Panc1 (cell line): ENCODE measurements at regions not wholly inside any gene's neighbourhood (a gene's known extent, or its start where the extent isn't known, plus 50 kb on each side); places are given as distances from the start of the nearest gene placed in this dataset.

ENCODE experiments used
- ATAC-seq: fragments of 200-7000 bp; cut with Tn5 transposase; 2 replicates; pipeline ENCODE4 v1.9.1; 2020; ENCODE audit warnings: mild to moderate bottlenecking, moderate library complexity
- BruUV-seq: library from RNA; stranded (reverse); fragments of 400-500 nt; replicated peaks from 2 replicates; lab custom pipeline; 2021; lab: Mats Ljungman, UMichigan
- CTCF ChIA-PET: fragments of 300-600 bp; sonication (Branson Sonifier 250); formaldehyde crosslinking; loops from one replicate; lab custom pipeline; 2022; ENCODE audit warnings: antibody characterized with exemption; lab: Charles Lee
- POLR2A ChIA-PET: fragments of 300-600 bp; sonication (Branson Sonifier 250); formaldehyde crosslinking; loops from one replicate; lab custom pipeline; 2022; ENCODE audit warnings: antibody characterized with exemption; lab: Charles Lee
- DNase-seq: peaks from one replicate; pipeline ENCODE4 v3.0.0-alpha.2; 2010; ENCODE audit warnings: low read depth, low spot score
- H3K27ac ChIP-seq: 2 replicates; pipeline ENCODE4 v1.5.1; 2011; ENCODE audit warnings: mild to moderate bottlenecking, low read length, inconsistent platforms
- H3K27me3 ChIP-seq: fragments of 200-500 bp; sonication (Bioruptor generic); 2 replicates; pipeline ENCODE4 v1.6.0; 2014; ENCODE audit warnings: low read length, inconsistent platforms; ENCODE audit not compliant: control insufficient read depth, insufficient read depth
- H3K36me3 ChIP-seq: fragments of 200-500 bp; sonication (Bioruptor generic); 2 replicates; pipeline ENCODE4 v1.5.1; 2014; ENCODE audit warnings: inconsistent platforms, mild to moderate bottlenecking, low read length, moderate library complexity; ENCODE audit not compliant: control insufficient read depth, insufficient read depth
- H3K4me1 ChIP-seq: 2 replicates; pipeline ENCODE4 v1.5.1; 2011; ENCODE audit warnings: inconsistent platforms, mild to moderate bottlenecking, low read length, moderate library complexity; ENCODE audit not compliant: control insufficient read depth, insufficient read depth
- H3K4me3 ChIP-seq, 2 experiments: 2 replicates each; pipeline ENCODE4 v1.5.1; 2011 to 2012; ENCODE audit warnings: low read depth in 2 of 2, low read length in 2 of 2, mild to moderate bottlenecking in 2 of 2, inconsistent platforms in 1 of 2, moderate library complexity in 1 of 2
- H3K9me3 ChIP-seq: fragments of 200-500 bp; sonication (Bioruptor generic); 2 replicates; pipeline ENCODE4 v1.5.1; 2014; ENCODE audit warnings: low read depth, mild to moderate bottlenecking, inconsistent platforms, low read length, moderate library complexity; ENCODE audit not compliant: control insufficient read depth, insufficient read depth
- POLR2AphosphoS5 ChIP-seq: IDR thresholded peaks from 2 replicates; pipeline ENCODE4 v1.6.1; 2012; ENCODE audit warnings: mild to moderate bottlenecking, low read depth, low read length, moderate library complexity
- SIN3A ChIP-seq: IDR thresholded peaks from 2 replicates; pipeline ENCODE4 v1.6.1; 2012; ENCODE audit warnings: low read depth, mild to moderate bottlenecking, low read length, moderate library complexity, borderline replicate concordance; ENCODE audit not compliant: insufficient read depth
- TCF7L2 ChIP-seq: IDR thresholded peaks from 2 replicates; pipeline ENCODE4 v1.6.1; 2011; ENCODE audit warnings: mild to moderate bottlenecking, low read depth, low read length, inconsistent platforms
- in situ Hi-C: cut with HindIII; loops from 2 replicates; pipeline ENCODE4 v1.10.0; 2016; ENCODE audit warnings: low sequenced_read_pairs, low pct_unique_long_range_greater_than_20kb
- intact Hi-C: fragments of 100-400 bp; cut with micrococcal nuclease; formaldehyde crosslinking; loops from one replicate; pipeline ENCODE4 v1.10.0; 2022; ENCODE audit not compliant: unreplicated experiment
- TF ChIP-seq, protein P1 (sequence below), 2 experiments: IDR thresholded peaks; 2 replicates each; pipeline ENCODE4 v1.6.1; 2011 to 2012; ENCODE audit warnings: low read depth in 2 of 2, control low read depth in 1 of 2, low read length in 1 of 2, mild to moderate bottlenecking in 1 of 2, moderate library complexity in 1 of 2; ENCODE audit not compliant: insufficient read depth in 1 of 2
- TF ChIP-seq, protein P2 (sequence below): fragments of 450-650 bp; IDR thresholded peaks from 2 replicates; pipeline ENCODE4 v1.5.1; 2017; ENCODE audit warnings: mild to moderate bottlenecking

GRCh38 chr12:114038962-114039361, 72.8 kb upstream of the RBM19 start:
- Histone ChIP-seq H3K27me3 (no peaks in the 10 kb centered on the region), H3K36me3 (no peaks in the 10 kb centered on the region), H3K4me1 (no peaks in the 10 kb centered on the region), H3K9me3 (no peaks in the 10 kb centered on the region), H3K27ac (no peak overlapping the region), H3K4me3 (no peak overlapping the region)
- DNase-seq (no peak), ATAC-seq (no peak)
- intact Hi-C loops (no loop called here), in situ Hi-C loops (no loop called here)
- no TSS peak for BruUV-seq
- CTCF ChIA-PET, result no interaction called here
- POLR2A ChIA-PET, result no interaction called here
- TF ChIP-seq SIN3A, result no peak
- TF ChIP-seq, protein P1, sequence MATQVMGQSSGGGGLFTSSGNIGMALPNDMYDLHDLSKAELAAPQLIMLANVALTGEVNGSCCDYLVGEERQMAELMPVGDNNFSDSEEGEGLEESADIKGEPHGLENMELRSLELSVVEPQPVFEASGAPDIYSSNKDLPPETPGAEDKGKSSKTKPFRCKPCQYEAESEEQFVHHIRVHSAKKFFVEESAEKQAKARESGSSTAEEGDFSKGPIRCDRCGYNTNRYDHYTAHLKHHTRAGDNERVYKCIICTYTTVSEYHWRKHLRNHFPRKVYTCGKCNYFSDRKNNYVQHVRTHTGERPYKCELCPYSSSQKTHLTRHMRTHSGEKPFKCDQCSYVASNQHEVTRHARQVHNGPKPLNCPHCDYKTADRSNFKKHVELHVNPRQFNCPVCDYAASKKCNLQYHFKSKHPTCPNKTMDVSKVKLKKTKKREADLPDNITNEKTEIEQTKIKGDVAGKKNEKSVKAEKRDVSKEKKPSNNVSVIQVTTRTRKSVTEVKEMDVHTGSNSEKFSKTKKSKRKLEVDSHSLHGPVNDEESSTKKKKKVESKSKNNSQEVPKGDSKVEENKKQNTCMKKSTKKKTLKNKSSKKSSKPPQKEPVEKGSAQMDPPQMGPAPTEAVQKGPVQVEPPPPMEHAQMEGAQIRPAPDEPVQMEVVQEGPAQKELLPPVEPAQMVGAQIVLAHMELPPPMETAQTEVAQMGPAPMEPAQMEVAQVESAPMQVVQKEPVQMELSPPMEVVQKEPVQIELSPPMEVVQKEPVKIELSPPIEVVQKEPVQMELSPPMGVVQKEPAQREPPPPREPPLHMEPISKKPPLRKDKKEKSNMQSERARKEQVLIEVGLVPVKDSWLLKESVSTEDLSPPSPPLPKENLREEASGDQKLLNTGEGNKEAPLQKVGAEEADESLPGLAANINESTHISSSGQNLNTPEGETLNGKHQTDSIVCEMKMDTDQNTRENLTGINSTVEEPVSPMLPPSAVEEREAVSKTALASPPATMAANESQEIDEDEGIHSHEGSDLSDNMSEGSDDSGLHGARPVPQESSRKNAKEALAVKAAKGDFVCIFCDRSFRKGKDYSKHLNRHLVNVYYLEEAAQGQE (IDR thresholded peaks at IDR 0.05; ENCODE audit: insufficient read depth in 1 of 2, low read depth in 2 of 2, low read length in 1 of 2), result no peak
- TF ChIP-seq POLR2AphosphoS5, result no peak
- no peak for TF ChIP-seq TCF7L2
- TF ChIP-seq, protein P2, sequence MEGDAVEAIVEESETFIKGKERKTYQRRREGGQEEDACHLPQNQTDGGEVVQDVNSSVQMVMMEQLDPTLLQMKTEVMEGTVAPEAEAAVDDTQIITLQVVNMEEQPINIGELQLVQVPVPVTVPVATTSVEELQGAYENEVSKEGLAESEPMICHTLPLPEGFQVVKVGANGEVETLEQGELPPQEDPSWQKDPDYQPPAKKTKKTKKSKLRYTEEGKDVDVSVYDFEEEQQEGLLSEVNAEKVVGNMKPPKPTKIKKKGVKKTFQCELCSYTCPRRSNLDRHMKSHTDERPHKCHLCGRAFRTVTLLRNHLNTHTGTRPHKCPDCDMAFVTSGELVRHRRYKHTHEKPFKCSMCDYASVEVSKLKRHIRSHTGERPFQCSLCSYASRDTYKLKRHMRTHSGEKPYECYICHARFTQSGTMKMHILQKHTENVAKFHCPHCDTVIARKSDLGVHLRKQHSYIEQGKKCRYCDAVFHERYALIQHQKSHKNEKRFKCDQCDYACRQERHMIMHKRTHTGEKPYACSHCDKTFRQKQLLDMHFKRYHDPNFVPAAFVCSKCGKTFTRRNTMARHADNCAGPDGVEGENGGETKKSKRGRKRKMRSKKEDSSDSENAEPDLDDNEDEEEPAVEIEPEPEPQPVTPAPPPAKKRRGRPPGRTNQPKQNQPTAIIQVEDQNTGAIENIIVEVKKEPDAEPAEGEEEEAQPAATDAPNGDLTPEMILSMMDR, result no peak

DNA sequence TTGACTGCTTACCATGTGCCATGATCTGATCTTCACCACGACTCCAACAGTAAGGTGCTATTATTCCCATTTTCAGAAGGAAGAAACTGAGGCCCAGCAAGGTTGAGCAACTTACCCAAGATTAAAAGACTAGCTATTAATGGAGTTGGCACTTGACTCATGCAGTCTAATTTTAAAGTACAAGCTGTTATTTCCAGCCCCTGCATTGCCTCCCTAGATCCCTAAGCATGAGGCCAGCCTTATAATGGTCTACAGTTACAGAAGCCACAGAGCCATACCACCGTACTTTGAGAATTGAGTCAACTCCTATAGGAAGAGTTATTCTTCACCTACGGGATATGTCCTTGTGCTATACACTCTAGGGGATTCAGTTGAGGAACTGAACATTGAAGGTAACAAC, 66.7 kb upstream of the RBM19 start:
- ATAC-seq (no peak), DNase-seq (no peak)
- H3K4me1 ChIP-seq, result no peaks in the 10 kb centered on the region
- no peak overlapping the region for H3K27ac ChIP-seq
- CTCF ChIA-PET, result no interaction called here
- in situ Hi-C loops (no loop called here), intact Hi-C loops (no loop called here)
- H3K9me3 ChIP-seq, result no peaks in the 10 kb centered on the region
- no TSS peak for BruUV-seq
- 0 out of 2 replicates have a peak, but pooled peaks cover 3% of the 10 kb centered on the region for H3K27me3 ChIP-seq
- no peak overlapping the region for H3K4me3 ChIP-seq
- H3K36me3 ChIP-seq, result no peaks in the 10 kb centered on the region
- TF ChIP-seq SIN3A (no peak), POLR2AphosphoS5 (no peak), TCF7L2 (no peak)
- TF ChIP-seq, protein P1 (IDR thresholded peaks at IDR 0.05; ENCODE audit: insufficient read depth in 1 of 2, low read depth in 2 of 2, low read length in 1 of 2), result no peak
- TF ChIP-seq, protein P2, result no peak
- POLR2A ChIA-PET, result no interaction called here
